Inflammatory macrophage treated with lipopolysaccharide for 4 hours (primary cell): ENCODE measurements at regions not wholly inside any gene's neighbourhood (a gene's known extent, or its start where the extent isn't known, plus 50 kb on each side); places are given as distances from the start of the nearest gene placed in this dataset.
"Not testable (repeated sequence)": the region's sequence is repeated elsewhere in the genome, so short reads cannot be mapped to it uniquely, and the experiment has no call there.

Experiments used
- DNase-seq: peaks from one replicate; pipeline ENCODE4 v3.0.0-alpha.2; 2020

- no peak for DNase-seq
Observed at GRCh38 chr18:60123031-60123430, 223.2 kb downstream of the PMAIP1 start.

- DNase-seq = peak; percentile 3
Observed at GRCh38 chr18:60122339-60122738, 222.5 kb downstream of the PMAIP1 start.

GRCh38 chr18:60120231-60120750, 220.5 kb downstream of the PMAIP1 start:
- no peak for DNase-seq

- DNase-seq = no peak
Observed at GRCh38 chr18:60117321-60117720, 217.5 kb downstream of the PMAIP1 start.

- no peak for DNase-seq
Observed at GRCh38 chr18:60113396-60113795, 213.6 kb downstream of the PMAIP1 start.

GRCh38 chr18:60112369-60112768, 212.6 kb downstream of the PMAIP1 start:
- no peak for DNase-seq

DNA sequence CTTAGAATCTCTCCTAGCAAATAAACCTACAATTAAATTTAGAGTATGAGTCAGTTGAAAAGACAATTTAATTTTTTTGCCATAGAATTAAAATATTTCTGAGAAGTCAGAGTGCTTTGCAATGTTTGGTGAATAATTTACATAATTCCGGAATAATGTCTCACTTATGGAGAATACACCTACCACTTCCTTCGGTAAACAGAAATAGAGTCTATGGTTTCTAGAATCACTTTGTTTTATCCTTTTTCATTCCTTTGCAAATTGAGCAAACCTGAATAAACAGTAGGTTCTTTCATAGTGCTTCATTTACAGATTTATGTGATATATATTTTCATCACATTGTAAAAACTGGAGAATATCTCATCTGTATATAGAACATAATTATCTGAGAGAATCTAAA, 211.7 kb downstream of the PMAIP1 start:
- no peak for DNase-seq

DNA sequence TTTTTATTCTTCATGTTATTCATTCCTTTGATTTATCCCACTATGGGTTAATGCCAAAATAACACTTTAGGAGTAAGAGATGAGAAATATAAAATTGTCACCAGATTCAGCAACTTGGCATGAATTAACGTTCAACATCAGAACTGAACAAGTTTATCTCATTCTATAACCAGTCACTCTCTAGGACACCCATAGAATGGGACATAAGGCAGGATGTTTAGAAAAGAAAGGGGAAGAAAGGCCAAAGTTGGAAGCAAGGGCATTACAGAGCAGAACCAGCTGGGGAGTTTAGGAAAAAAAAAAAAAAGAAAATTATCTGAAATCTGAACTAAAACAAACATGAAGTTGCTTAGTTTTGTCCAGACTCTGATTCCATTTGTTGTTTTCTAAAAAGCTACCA, 211.0 kb downstream of the PMAIP1 start:
- DNase-seq = no peak

GRCh38 chr18:60100778-60101177, 201.0 kb downstream of the PMAIP1 start:
- DNase-seq = no peak

GRCh38 chr18:60099709-60100108, 199.9 kb downstream of the PMAIP1 start:
- DNase-seq = no peak

- peak; percentile 9 for DNase-seq
Observed at GRCh38 chr18:60096428-60096827, 196.6 kb downstream of the PMAIP1 start.

DNA sequence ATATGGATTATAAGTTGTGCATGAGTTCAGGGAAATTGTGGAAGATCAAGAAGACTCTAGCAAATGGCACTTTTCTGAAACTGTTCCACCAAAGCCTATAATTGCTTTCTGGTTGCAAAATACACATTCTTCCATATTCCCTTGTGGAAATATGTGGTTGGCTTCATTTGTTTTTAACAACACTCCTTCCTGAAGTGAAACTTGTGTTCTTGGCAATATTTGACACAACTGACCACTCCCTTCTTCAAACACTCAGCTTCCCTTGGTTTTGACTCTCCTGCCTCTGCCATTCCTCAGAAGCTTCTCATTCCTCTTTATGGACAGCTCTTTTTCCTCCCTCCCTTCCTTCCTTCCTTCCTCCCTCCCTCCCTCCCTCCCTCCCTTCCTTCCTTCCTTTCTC, 192.3 kb downstream of the PMAIP1 start:
- DNase-seq = no peak

DNA sequence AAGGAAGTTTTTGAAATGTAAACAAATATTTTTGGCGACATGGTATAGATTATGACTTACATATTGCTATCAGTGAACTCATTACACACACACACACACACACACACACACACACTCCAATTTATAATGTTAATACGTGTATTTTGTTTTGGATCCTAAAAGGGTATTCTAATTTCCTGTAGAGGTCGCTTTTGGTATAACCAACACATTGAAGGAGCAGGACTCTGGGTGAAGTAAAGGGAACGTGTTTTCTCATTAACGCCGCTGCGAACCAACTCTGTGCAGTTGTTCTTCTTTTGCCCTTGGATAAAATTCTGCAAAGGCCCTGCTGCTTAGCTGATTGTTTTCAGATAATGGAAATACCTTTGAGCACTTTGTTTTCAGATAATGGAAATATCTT, 190.4 kb downstream of the PMAIP1 start:
- peak; percentile 4 for DNase-seq

GRCh38 chr18:60082790-60083189, 183.0 kb downstream of the PMAIP1 start:
- DNase-seq = no peak

GRCh38 chr18:60082282-60082681, 182.5 kb downstream of the PMAIP1 start:
- DNase-seq = no peak

DNA sequence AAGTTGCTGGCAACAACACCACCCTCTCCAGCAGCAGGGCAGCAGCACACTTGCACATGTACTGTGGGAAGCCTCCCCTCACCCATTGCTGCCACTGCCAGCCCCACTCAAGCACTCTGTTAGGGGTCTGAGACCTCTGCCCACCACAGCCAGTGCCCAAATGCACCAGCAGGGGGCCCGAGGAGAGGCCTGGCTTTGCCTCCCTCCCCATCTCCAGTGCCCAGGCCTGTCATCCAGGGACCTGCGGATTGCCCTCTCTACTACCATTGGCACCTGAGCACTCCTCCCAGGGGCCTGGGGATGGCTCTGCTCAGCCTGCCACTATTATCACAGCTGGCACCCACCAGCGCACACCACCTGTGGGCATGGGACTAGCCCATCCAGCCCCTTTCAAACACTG, 175.7 kb downstream of the PMAIP1 start:
- DNase-seq = no peak

- no peak for DNase-seq
Observed at GRCh38 chr18:60070631-60071030, 170.8 kb downstream of the PMAIP1 start.

DNA sequence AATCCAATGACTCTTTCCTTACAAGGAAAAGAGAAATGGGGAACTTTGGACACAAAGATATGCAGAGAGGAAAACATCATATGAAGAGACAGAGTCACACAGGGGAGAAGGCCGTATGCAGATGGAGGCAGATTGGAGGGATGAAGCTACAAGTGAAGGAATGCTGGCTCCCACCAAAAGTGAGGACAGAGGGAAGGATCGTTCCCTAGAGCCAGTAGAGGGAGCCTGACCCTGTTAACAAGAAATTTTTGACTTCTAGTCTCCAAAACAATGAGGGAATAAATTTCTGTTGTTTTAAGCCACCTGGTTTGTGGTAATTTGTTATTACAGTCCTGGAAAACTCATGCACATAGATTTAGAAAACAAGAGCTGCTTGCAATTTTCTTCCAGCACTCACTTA, 169.3 kb downstream of the PMAIP1 start:
- DNase-seq = no peak

- DNase-seq = no peak
Observed at GRCh38 chr18:60067426-60068210, 167.8 kb downstream of the PMAIP1 start.

GRCh38 chr18:60066219-60066975, 166.6 kb downstream of the PMAIP1 start:
- DNase-seq = no peak

GRCh38 chr18:60064271-60064670, 164.5 kb downstream of the PMAIP1 start:
- no peak for DNase-seq

DNA sequence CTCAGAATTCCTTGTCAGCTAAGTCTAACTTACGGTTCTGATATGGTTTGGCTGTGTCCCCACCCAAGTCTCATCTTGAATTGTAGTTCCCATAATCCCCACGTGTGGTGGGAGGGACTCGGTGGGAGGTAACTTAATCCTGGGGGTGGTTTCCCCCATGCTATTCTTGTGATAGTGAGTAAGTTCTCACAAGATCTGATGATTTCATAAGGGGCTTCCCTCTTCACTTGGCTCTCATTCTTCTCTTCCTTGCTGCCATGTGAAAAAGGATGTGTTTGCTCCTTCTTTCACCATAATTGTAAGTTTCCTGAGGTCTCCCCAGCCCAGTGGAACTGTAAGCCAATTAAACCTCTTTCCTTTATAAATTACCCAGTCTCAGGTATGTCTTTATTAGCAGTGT, 163.0 kb downstream of the PMAIP1 start:
- DNase-seq = not testable (repeated sequence)

DNA sequence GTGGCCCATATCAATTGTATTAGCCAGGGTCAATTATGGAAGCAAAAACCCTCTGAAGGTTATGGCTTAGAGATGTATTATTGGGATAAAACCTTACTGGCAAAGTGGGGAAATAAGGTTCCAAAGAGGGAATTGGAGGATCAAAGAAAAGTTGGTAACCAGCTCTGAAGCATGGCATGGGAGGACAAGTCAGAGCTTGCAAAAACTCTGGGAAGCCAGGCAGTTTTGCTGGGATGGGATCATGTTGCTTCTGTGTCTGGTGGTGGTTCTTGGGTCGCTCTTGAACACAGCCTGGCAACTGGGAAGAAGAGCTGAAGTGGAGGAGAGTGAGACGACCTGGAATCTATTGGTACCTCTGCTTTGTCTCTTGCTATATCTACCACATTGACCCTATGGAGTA, 162.6 kb downstream of the PMAIP1 start:
- no peak for DNase-seq

GRCh38 chr18:60060578-60060977, 160.8 kb downstream of the PMAIP1 start:
- DNase-seq = no peak
